BJ (cell line): ENCODE measurements at regions not wholly inside any gene's neighbourhood (a gene's known extent, or its start where the extent isn't known, plus 50 kb on each side); places are given as distances from the start of the nearest gene placed in this dataset.

Experiments
- CTCF ChIA-PET: fragments of 350-600 bp; formaldehyde crosslinking; extraction: SDS; loops from one replicate; lab custom pipeline; 2021; ENCODE audit warnings: antibody characterized with exemption, inconsistent platforms; lab: Yijun Ruan, JAX
- POLR2A ChIA-PET: fragments of 300-600 bp; sonication (Branson Sonifier 250); formaldehyde crosslinking; extraction: SDS; loops from one replicate; lab custom pipeline; 2021; ENCODE audit warnings: antibody characterized with exemption; lab: Charles Lee
- DNase-seq: peaks from one replicate; pipeline ENCODE4 v3.0.0-alpha.2; 2011; ENCODE audit warnings: low read depth
- H3K27me3 ChIP-seq: 2 replicates; pipeline ENCODE4 v1.6.0; 2011; ENCODE audit warnings: low read length; ENCODE audit not compliant: control insufficient read depth, insufficient read depth
- H3K36me3 ChIP-seq: 2 replicates; pipeline ENCODE4 v1.5.1; 2011; ENCODE audit warnings: low read length; ENCODE audit not compliant: control insufficient read depth, insufficient read depth
- H3K4me3 ChIP-seq: 2 replicates; pipeline ENCODE4 v1.5.1; 2011; ENCODE audit warnings: low read depth, mild to moderate bottlenecking, control low read depth, low read length
- TF ChIP-seq, protein P1 (sequence below): IDR thresholded peaks from 2 replicates; pipeline ENCODE4 v1.5.1; 2011; ENCODE audit warnings: low read depth, mild to moderate bottlenecking, control low read depth, inconsistent platforms, low read length, moderate library complexity; ENCODE audit not compliant: insufficient read depth

DNA sequence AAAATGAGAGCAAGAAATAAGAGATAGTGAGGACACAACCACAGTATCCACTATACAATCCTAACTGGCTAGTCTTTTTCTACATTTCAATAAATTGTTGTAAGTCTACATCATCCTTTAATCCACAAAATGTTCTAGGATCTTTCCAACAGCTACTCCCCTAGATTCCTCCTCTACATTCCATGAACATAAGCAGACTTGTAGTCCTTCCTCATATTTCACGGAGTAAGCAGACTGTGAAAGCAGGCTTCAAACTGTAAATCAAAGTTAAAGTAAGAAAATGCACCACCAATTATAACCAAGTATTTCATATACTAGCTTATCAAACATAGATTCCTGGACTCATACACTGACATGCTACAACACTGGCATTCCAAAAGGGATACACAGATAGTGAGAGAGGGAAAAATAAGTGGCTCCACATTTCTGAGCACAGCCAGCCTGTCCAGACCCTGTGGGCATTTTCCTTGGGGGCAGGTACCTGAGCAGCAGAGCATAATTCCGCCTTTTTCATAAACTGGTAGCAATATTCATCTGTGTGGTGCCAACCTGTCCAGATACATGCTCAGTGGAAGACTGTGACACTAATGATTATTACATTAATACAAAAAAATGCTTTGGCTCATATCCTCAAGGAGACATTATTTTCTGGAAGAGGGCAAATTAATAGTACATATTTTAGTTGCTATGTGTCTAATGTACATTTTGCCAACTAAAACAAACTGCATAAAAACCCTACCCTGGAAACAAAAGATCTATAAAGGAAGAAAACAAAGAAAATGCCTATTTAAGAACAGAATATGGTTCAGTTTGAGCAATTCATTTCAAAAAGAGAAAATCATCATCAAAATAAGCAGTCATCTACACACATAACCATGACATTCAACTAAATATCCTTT, 113.3 kb upstream of the FSCB start:
- ChIA-PET CTCF (no interaction called here), POLR2A (no interaction called here)

GRCh38 chr14:44616204-44616603, 109.1 kb upstream of the FSCB start:
- TF ChIP-seq, protein P1, sequence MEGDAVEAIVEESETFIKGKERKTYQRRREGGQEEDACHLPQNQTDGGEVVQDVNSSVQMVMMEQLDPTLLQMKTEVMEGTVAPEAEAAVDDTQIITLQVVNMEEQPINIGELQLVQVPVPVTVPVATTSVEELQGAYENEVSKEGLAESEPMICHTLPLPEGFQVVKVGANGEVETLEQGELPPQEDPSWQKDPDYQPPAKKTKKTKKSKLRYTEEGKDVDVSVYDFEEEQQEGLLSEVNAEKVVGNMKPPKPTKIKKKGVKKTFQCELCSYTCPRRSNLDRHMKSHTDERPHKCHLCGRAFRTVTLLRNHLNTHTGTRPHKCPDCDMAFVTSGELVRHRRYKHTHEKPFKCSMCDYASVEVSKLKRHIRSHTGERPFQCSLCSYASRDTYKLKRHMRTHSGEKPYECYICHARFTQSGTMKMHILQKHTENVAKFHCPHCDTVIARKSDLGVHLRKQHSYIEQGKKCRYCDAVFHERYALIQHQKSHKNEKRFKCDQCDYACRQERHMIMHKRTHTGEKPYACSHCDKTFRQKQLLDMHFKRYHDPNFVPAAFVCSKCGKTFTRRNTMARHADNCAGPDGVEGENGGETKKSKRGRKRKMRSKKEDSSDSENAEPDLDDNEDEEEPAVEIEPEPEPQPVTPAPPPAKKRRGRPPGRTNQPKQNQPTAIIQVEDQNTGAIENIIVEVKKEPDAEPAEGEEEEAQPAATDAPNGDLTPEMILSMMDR = no peak
- CTCF ChIA-PET = no interaction called here

More for the DNA sequence above, 113.3 kb upstream of the FSCB start:
- H3K4me3 ChIP-seq = no peak overlapping the region
- no peaks in the 10 kb centered on the region for H3K36me3 ChIP-seq
- DNase-seq = no peak
- no peaks in the 10 kb centered on the region for H3K27me3 ChIP-seq
- TF ChIP-seq, protein P1 = no peak

DNA sequence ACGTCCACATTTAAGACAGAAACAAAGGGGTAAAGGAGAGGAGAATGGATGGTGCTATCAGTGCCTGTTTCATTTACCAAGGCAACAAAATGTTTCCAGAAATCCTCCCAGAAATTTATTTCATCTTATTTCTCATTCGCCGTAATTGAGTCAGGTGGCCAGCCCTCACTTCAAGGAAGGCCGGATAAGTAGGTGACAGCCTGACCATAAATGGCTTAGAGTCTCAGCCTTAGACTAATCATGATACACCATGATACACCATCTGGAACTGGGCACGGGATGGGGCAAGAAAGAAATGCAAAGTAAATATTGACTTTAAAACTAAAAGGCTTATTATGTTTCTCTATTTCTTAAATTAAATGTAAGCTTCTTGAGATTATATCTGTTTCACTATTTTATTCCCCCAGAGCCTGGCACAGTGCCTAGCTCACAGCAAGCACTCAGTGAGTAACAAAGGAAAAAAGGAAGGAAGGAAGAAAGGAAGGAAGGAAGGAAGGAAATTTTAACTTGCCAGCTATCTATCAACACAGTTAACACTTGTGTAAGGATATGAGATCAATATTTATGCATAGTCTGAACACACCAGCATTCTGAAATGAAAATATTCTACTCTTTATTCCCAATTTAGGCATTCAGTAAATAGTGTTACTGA, 106.1 kb upstream of the FSCB start:
- CTCF ChIA-PET = interaction anchor here (0.5 to 0.8 kb wide), 2 partner anchors 14 to 107 kb away, joined by 3 read pairs; no protein-coding TSS in a partner anchor
- TF ChIP-seq, protein P1 = no peak
- POLR2A ChIA-PET = no interaction called here
- Histone ChIP-seq H3K27me3 (no peaks in the 10 kb centered on the region), H3K36me3 (no peaks in the 10 kb centered on the region), H3K4me3 (no peak overlapping the region)
- DNase-seq = no peak

More at GRCh38 chr14:44616204-44616603, 109.1 kb upstream of the FSCB start:
- H3K27me3 ChIP-seq = no peaks in the 10 kb centered on the region
- POLR2A ChIA-PET = no interaction called here
- DNase-seq = no peak
- H3K4me3 ChIP-seq = no peak overlapping the region
- H3K36me3 ChIP-seq = no peaks in the 10 kb centered on the region

DNA sequence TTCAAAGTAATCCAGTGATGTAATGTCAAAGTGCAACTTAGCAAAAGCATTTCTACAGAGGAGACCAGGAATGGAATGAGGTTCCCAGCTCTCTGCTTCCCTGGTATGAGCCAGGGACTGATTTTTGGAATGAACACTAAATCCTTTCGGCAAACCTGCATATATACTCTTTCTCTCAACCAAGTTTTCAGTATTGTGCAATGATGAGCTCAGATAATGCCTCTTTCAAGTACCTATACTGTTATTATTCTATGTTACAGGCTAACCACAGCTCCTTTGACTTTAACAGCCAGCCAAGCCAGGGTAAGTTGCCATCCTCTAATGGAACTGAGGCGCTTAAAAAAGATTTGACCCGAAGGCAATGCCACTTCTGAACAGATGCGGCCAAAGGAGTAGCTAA, 104.9 kb upstream of the FSCB start:
- ChIA-PET CTCF (no interaction called here), POLR2A (no interaction called here)
- Histone ChIP-seq H3K4me3 (no peak overlapping the region), H3K27me3 (no peaks in the 10 kb centered on the region), H3K36me3 (no peaks in the 10 kb centered on the region)
- TF ChIP-seq, protein P1 = no peak
- DNase-seq = no peak

DNA sequence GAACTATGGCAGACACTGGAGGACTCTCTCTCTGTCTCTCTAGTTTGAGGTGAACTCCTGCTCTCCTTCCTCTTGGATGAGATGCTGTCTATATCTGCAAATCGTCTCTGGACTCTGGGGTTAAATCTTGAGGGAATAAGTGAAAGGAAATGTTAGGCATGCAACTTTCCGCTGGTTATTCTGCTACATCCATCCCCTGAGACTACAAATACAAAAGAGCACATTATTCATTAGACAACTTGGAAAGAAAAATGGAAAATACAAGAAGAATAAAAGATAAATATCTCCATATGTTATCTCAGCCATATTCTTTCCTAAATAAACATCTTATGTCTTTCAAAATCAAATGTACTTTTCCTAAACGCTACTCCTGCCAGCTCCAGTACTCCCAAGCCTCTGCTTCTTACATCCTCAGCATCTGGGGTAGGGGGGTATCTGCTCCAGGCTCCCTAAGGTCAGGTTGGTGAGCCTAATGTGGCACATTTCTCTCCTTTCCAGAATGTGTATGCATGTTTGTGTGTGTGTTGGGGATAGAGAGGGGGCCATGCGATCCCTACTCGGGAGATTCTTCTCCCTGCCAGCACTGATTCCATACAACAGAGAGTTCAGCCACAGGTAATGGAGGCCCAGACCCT, 102.9 kb upstream of the FSCB start:
- Histone ChIP-seq H3K4me3 (no peak overlapping the region), H3K36me3 (no peaks in the 10 kb centered on the region), H3K27me3 (no peaks in the 10 kb centered on the region)
- POLR2A ChIA-PET = no interaction called here
- TF ChIP-seq, protein P1 = no peak
- CTCF ChIA-PET = no interaction called here
- DNase-seq = no peak
